ENCODE measurements at regions not wholly inside any gene's neighbourhood (a gene's known extent, or its start where the extent isn't known, plus 50 kb on each side); places are given as distances from the start of the nearest gene placed in this dataset.
"Not testable (repeated sequence)": the region's sequence is repeated elsewhere in the genome, so short reads cannot be mapped to it uniquely, and the experiment has no call there.

GRCh38 chr2:83229443-83229842 lies 1229.6 kb downstream of the SUCLG1 start:
- no peak for DNase-seq

GRCh38 chr2:83224591-83225200 lies 1234.4 kb downstream of the SUCLG1 start:
- no peak for DNase-seq

GRCh38 chr2:83221258-83221657 lies 1237.8 kb downstream of the SUCLG1 start:
- no peak for DNase-seq

- DNase-seq: no peak
Observed at GRCh38 chr2:83217854-83218253, 1241.2 kb downstream of the SUCLG1 start.

GRCh38 chr2:83196225-83196624 lies 1262.9 kb downstream of the SUCLG1 start:
- no peak for DNase-seq

- no peak for DNase-seq
Observed at GRCh38 chr2:83191316-83191715, 1267.8 kb downstream of the SUCLG1 start.

- DNase-seq: no peak
Observed at GRCh38 chr2:83186105-83186760, 1272.8 kb downstream of the SUCLG1 start.

GRCh38 chr2:83180862-83181530 lies 1278.1 kb downstream of the SUCLG1 start:
- DNase-seq: not testable (repeated sequence)

- no peak for DNase-seq
Observed at GRCh38 chr2:83176539-83176938, 1282.5 kb downstream of the SUCLG1 start.

- DNase-seq: no peak
Observed at GRCh38 chr2:83172841-83173240, 1286.2 kb downstream of the SUCLG1 start.

GRCh38 chr2:83168377-83168776 lies 1290.7 kb downstream of the SUCLG1 start:
- DNase-seq: no peak

- no peak for DNase-seq
Observed at GRCh38 chr2:83162421-83162820, 1296.7 kb downstream of the SUCLG1 start.

GRCh38 chr2:83160571-83160970 lies 1298.5 kb downstream of the SUCLG1 start:
- no peak for DNase-seq

GRCh38 chr2:83155826-83156225 lies 1303.3 kb downstream of the SUCLG1 start:
- DNase-seq: no peak

- DNase-seq: no peak
Observed at GRCh38 chr2:83143946-83144345, 1315.1 kb downstream of the SUCLG1 start.

GRCh38 chr2:83142934-83143333 lies 1316.1 kb downstream of the SUCLG1 start:
- no peak for DNase-seq

- no peak for DNase-seq
Observed at GRCh38 chr2:83115606-83116005, 1343.5 kb downstream of the SUCLG1 start.

- DNase-seq: no peak
Observed at GRCh38 chr2:83115155-83115554, 1343.9 kb downstream of the SUCLG1 start.

GRCh38 chr2:83113953-83114352 lies 1345.1 kb downstream of the SUCLG1 start:
- DNase-seq: no peak

GRCh38 chr2:83112858-83113257 lies 1346.2 kb downstream of the SUCLG1 start:
- DNase-seq: no peak

GRCh38 chr2:83109284-83109683 lies 1349.8 kb downstream of the SUCLG1 start:
- DNase-seq: no peak

GRCh38 chr2:83106853-83107252 lies 1352.2 kb downstream of the SUCLG1 start:
- no peak for DNase-seq

GRCh38 chr2:83104202-83104601 lies 1354.9 kb downstream of the SUCLG1 start:
- DNase-seq: no peak

GRCh38 chr2:83103613-83104012 lies 1355.5 kb downstream of the SUCLG1 start:
- DNase-seq: no peak

Data from activated CD4-positive, alpha-beta T cell treated with anti-CD3 and anti-CD28 coated beads for 1 hour (primary cell).